IgD-negative memory B cell (primary cell): ENCODE measurements at regions not wholly inside any gene's neighbourhood (a gene's known extent, or its start where the extent isn't known, plus 50 kb on each side); places are given as distances from the start of the nearest gene placed in this dataset.
"Not testable (repeated sequence)": the region's sequence is repeated elsewhere in the genome, so short reads cannot be mapped to it uniquely, and the experiment has no call there.

ENCODE experiments used
- H3K27ac Mint-ChIP-seq, 3 donors: one replicate each; pipeline ENCODE4 v1.8.0; 2020 to 2022; ENCODE audit warnings: mild to moderate bottlenecking in 3 of 3, mixed read lengths in 3 of 3, moderate library complexity in 1 of 3
- H3K27me3 Mint-ChIP-seq: one replicate; pipeline ENCODE4 v1.8.0; 2021; ENCODE audit warnings: mixed read lengths
- H3K36me3 Mint-ChIP-seq: one replicate; pipeline ENCODE4 v1.8.0; 2020; ENCODE audit warnings: mild to moderate bottlenecking, mixed read lengths
- H3K4me1 Mint-ChIP-seq, 3 donors: one replicate each; pipeline ENCODE4 v1.8.0; 2020 to 2022; ENCODE audit warnings: mixed read lengths in 3 of 3, mild to moderate bottlenecking in 1 of 3
- H3K4me3 Mint-ChIP-seq, 4 donors: one replicate each; pipeline ENCODE4 v1.8.0; 2020 to 2022; ENCODE audit warnings: mild to moderate bottlenecking in 4 of 4, mixed read lengths in 4 of 4, moderate library complexity in 3 of 4
- H3K9me3 Mint-ChIP-seq, 3 donors: one replicate each; pipeline ENCODE4 v1.8.0; 2020 to 2021; ENCODE audit warnings: mixed read lengths in 3 of 3, mild to moderate bottlenecking in 1 of 3

GRCh38 chr2:186422226-186422625, 63.8 kb upstream of the ZC3H15 start:
- Mint-ChIP-seq H3K36me3 (peaks cover 6% of the 10 kb centered on the region), H3K4me1 (peaks cover 19 to 26% (median 19%) of the 10 kb centered on the region in 3 donors), H3K27me3 (no peaks in the 10 kb centered on the region), H3K9me3 (no peaks in the 10 kb centered on the region), H3K27ac (no peak overlapping the region), H3K4me3 (peak overlapping the region in 1 of 4 donors; percentile 24)

DNA sequence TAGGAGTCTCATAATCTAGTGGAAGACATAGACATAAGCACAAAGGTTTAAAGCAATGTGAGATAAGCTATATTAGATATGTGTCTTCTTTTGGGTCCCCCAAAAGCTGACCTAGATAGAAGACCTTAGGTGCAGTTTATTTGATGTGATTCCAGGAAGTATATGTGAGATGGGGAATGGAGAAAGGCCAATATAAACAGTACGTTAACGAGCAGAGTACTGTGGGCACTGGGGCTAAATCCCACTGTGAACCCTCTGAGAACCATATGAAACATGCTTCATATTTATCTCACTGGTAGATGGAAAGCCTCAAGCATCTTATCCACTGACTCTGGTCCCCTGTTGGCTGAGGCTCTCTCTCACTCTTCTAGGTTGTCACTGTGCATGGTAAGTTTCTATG, 62.6 kb upstream of the ZC3H15 start:
- Mint-ChIP-seq H3K4me3 (no peak overlapping the region), H3K27ac (no peak overlapping the region), H3K4me1 (peaks cover 19 to 26% (median 19%) of the 10 kb centered on the region in 3 donors), H3K27me3 (no peaks in the 10 kb centered on the region), H3K36me3 (peaks cover 6% of the 10 kb centered on the region), H3K9me3 (no peaks in the 10 kb centered on the region)

DNA sequence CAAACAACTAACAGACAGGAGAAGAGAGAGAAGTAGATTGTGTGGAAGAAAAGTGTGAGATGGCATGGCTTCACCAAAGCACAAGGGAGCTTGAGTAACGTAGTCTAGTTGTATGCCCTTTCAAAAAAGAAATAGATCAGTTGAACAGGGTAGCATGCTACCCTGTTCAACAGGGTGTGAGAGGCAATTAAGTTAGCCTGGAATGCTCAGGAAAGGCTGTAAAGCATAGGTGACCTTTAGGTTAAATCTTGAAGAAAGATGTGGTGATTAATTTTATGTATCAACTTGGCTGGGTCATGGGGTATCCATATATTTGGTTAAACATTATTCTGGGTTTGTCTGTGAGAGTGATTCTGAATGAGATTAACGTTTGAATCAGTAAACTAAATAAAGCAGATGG, 61.8 kb upstream of the ZC3H15 start:
- Mint-ChIP-seq H3K27me3 (no peaks in the 10 kb centered on the region), H3K4me1 (peaks cover 19 to 26% (median 19%) of the 10 kb centered on the region in 3 donors), H3K9me3 (no peaks in the 10 kb centered on the region), H3K4me3 (no peak overlapping the region), H3K27ac (no peak overlapping the region), H3K36me3 (peaks cover 3% of the 10 kb centered on the region)

DNA sequence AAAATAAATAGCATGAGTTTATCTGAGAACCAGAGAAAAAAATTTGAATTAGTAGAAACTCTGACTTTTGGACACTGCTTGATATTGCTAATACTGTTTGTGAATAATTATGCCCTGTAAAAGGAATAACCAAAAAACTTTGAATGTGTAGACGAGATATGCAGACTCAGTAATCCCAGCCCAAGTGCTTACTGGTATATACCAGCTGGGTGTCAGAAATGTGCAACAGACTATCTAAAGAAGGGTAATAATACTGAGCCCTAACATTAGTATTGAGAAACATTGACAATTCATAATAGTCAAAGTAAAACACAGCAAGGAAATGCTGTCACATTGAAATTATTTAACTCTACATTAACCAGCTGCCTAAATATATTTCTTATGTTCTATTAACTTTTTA, 60.5 kb upstream of the ZC3H15 start:
- H3K36me3 Mint-ChIP-seq, result no peaks in the 10 kb centered on the region
- H3K9me3 Mint-ChIP-seq, result no peaks in the 10 kb centered on the region
- H3K4me1 Mint-ChIP-seq, result peaks cover 13 to 22% (median 15%) of the 10 kb centered on the region in 3 donors
- no peak overlapping the region for H3K27ac Mint-ChIP-seq
- H3K27me3 Mint-ChIP-seq, result no peaks in the 10 kb centered on the region
- no peak overlapping the region for H3K4me3 Mint-ChIP-seq

- no peak overlapping the region for H3K4me3 Mint-ChIP-seq
- H3K36me3 Mint-ChIP-seq, result no peaks in the 10 kb centered on the region
- H3K4me1 Mint-ChIP-seq, result peaks cover 8 to 16% (median 10%) of the 10 kb centered on the region in 3 donors
- H3K9me3 Mint-ChIP-seq, result no peaks in the 10 kb centered on the region
- peak overlapping the region in 1 of 3 donors; percentile 0 for H3K27ac Mint-ChIP-seq
- no peaks in the 10 kb centered on the region for H3K27me3 Mint-ChIP-seq
Observed at GRCh38 chr2:186426153-186427016, 59.7 kb upstream of the ZC3H15 start.

GRCh38 chr2:186427017-186427350, 59.1 kb upstream of the ZC3H15 start:
- H3K4me1 Mint-ChIP-seq, result peaks cover 6 to 12% (median 9%) of the 10 kb centered on the region in 3 donors
- H3K9me3 Mint-ChIP-seq, H3K4me3 Mint-ChIP-seq, H3K36me3 Mint-ChIP-seq, H3K27me3 Mint-ChIP-seq: not testable (repeated sequence)
- peak overlapping the region in 1 of 3 donors; percentile 0 for H3K27ac Mint-ChIP-seq

DNA sequence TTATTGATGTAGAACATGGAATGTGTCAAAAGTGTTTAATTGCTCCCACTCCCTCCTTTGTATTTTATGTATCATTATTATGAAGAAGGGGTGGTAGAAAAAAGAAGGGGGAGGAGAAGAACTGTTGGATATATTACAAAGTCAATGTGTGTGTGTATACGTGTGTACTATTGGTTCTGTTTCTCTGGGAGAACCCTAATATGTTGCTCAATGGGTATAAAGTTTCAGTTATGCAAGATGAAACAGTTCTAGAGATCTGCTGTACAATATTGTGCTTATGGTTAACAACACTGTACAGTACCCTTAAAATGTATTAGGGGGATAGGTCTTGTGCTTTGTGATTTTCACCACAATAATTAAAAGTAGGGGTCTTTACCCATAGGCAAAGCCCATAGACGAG, 58.1 kb upstream of the ZC3H15 start:
- Mint-ChIP-seq H3K4me1 (peaks cover 6 to 12% (median 9%) of the 10 kb centered on the region in 3 donors), H3K27me3 (no peaks in the 10 kb centered on the region), H3K4me3 (no peak overlapping the region), H3K9me3 (no peaks in the 10 kb centered on the region), H3K36me3 (peaks cover 3% of the 10 kb centered on the region), H3K27ac (no peak overlapping the region)

GRCh38 chr2:186429104-186429503, 57.0 kb upstream of the ZC3H15 start:
- Mint-ChIP-seq H3K36me3 (peaks cover 5% of the 10 kb centered on the region), H3K4me1 (peaks cover 6 to 12% (median 7%) of the 10 kb centered on the region in 3 donors), H3K9me3 (no peaks in the 10 kb centered on the region), H3K27ac (no peak overlapping the region), H3K27me3 (no peaks in the 10 kb centered on the region), H3K4me3 (no peak overlapping the region)

DNA sequence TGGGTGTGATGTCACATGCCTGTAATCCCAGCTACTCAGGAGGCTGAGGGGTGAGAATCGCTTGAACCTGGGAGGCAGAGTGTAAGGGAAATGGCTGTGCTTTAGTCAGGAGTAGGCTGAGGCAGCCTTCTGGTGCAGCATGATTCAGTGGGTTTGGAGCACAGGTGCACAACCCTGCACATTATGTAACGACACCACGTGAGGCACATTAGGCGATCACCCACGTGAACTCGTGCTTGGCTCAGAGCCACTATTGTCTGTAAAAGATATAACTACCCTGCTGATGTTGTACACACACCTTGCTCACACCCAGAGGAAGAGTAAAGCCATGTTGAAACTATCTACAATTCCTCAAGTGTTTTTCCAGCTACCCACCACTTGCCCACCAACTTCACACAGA, 54.8 kb upstream of the ZC3H15 start:
- H3K4me3 Mint-ChIP-seq, result no peak overlapping the region
- H3K36me3 Mint-ChIP-seq, result peaks cover 6% of the 10 kb centered on the region
- no peaks in the 10 kb centered on the region for H3K27me3 Mint-ChIP-seq
- H3K27ac Mint-ChIP-seq, result no peak overlapping the region
- H3K4me1 Mint-ChIP-seq, result peaks cover 6 to 7% (median 6%) of the 10 kb centered on the region in 3 donors
- no peaks in the 10 kb centered on the region for H3K9me3 Mint-ChIP-seq

- peak overlapping the region in 1 of 4 donors; percentile 22 for H3K4me3 Mint-ChIP-seq
- peaks cover 0 to 1% (median 0%) of the 10 kb centered on the region in 3 donors for H3K4me1 Mint-ChIP-seq
- no peak overlapping the region for H3K27ac Mint-ChIP-seq
- no peaks in the 10 kb centered on the region for H3K27me3 Mint-ChIP-seq
- H3K36me3 Mint-ChIP-seq, result peaks cover 14% of the 10 kb centered on the region
- peaks cover 0 to 7% (median 3%) of the 10 kb centered on the region in 3 donors for H3K9me3 Mint-ChIP-seq
Observed at GRCh38 chr2:186433040-186433439, 53.0 kb upstream of the ZC3H15 start.

DNA sequence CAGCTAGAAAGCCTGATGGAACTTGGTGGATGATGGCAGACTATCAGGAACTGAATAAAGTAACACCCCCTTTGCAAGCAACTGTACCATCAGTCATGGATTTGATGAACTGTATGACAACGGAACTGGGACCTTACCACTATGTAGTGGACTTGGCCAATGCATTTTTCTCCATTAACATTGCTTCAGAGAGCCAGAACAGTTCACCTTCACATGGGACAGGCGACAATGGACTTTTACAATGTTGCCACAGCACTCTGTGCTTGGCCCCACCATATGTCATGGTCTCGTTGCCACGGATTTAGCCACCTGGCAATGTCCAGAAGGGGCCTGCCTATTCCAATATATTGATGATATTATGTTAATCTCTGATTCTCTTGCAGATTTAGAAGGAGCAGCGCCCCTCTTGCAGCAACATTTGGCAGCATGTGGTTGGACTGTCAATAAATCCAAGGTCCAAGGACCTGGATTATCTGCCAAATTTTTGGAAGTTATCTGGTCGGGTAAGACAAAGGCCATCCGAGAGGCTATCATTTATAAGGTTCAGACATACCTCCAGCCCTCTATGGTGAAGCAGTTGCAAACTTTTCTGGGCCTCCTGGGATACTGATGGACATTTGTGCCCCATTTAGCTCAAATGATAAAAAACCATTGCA, 52.2 kb upstream of the ZC3H15 start:
- Mint-ChIP-seq H3K9me3 (peaks cover 4 to 15% (median 5%) of the 10 kb centered on the region in 3 donors), H3K27me3 (no peaks in the 10 kb centered on the region), H3K4me1 (peaks cover 0 to 1% (median 0%) of the 10 kb centered on the region in 3 donors), H3K27ac (no peak overlapping the region), H3K4me3 (no peak overlapping the region), H3K36me3 (peaks cover 15% of the 10 kb centered on the region)
